Mesendoderm (in vitro differentiated cells): ENCODE measurements at regions not wholly inside any gene's neighbourhood (a gene's known extent, or its start where the extent isn't known, plus 50 kb on each side); places are given as distances from the start of the nearest gene placed in this dataset.

ENCODE experiments used
- DNase-seq: peaks from one replicate; pipeline ENCODE4 v3.0.0; 2013
- H2AK5ac ChIP-seq: 2 replicates; pipeline ENCODE4 v1.6.1; 2013; ENCODE audit warnings: low read length, inconsistent platforms
- H2BK120ac ChIP-seq: 2 replicates; pipeline ENCODE4 v1.6.1; 2013; ENCODE audit warnings: low read depth, mild to moderate bottlenecking, low read length, moderate library complexity, mixed read lengths
- H2BK15ac ChIP-seq: replicated peaks from 2 replicates; pipeline ENCODE4 v1.6.1; 2013; ENCODE audit warnings: low read depth, mild to moderate bottlenecking, moderate library complexity
- H2BK5ac ChIP-seq: 2 replicates; pipeline ENCODE4 v1.6.1; 2013; ENCODE audit warnings: low read length, inconsistent platforms
- H3K18ac ChIP-seq: 2 replicates; pipeline ENCODE4 v1.6.1; 2013; ENCODE audit warnings: mild to moderate bottlenecking, low read length, mixed read lengths
- H3K23ac ChIP-seq: one replicate; pipeline ENCODE4 v1.6.1; 2013; ENCODE audit warnings: low read length
- H3K27ac ChIP-seq: 2 replicates; pipeline ENCODE4 v1.5.1; 2013; ENCODE audit warnings: low read depth, mild to moderate bottlenecking, inconsistent platforms, low read length, moderate library complexity
- H3K27me3 ChIP-seq: 2 replicates; pipeline ENCODE4 v1.6.1; 2013; ENCODE audit warnings: low read length, control low read depth, mild to moderate bottlenecking, inconsistent platforms; ENCODE audit not compliant: insufficient read depth, poor library complexity
- H3K36me3 ChIP-seq: 2 replicates; pipeline ENCODE4 v1.6.1; 2013; ENCODE audit warnings: low read length, inconsistent platforms; ENCODE audit not compliant: control insufficient read depth, insufficient read depth
- H3K4ac ChIP-seq: one replicate; pipeline ENCODE4 v1.6.1; 2013; ENCODE audit warnings: low read depth, mild to moderate bottlenecking, low read length, moderate library complexity
- H3K4me1 ChIP-seq: 2 replicates; pipeline ENCODE4 v1.6.1; 2013; ENCODE audit warnings: low read depth, low read length, inconsistent platforms; ENCODE audit not compliant: control insufficient read depth
- H3K4me2 ChIP-seq: 2 replicates; pipeline ENCODE4 v1.6.1; 2013; ENCODE audit warnings: low read length
- H3K4me3 ChIP-seq: 2 replicates; pipeline ENCODE4 v1.5.1; 2013; ENCODE audit warnings: mild to moderate bottlenecking, low read length
- H3K56ac ChIP-seq: one replicate; pipeline ENCODE4 v1.6.1; 2013; ENCODE audit warnings: low read length
- H3K79me1 ChIP-seq: 2 replicates; pipeline ENCODE4 v1.6.1; 2013; ENCODE audit warnings: low read length, inconsistent platforms
- H3K79me2 ChIP-seq: 2 replicates; pipeline ENCODE4 v1.6.1; 2013; ENCODE audit warnings: mild to moderate bottlenecking, low read length; ENCODE audit not compliant: control insufficient read depth, insufficient read depth
- H3K9ac ChIP-seq: 2 replicates; pipeline ENCODE4 v1.6.1; 2013; ENCODE audit warnings: low read length, inconsistent platforms
- H4K5ac ChIP-seq: one replicate; pipeline ENCODE4 v1.6.1; 2013; ENCODE audit warnings: low read length
- H4K8ac ChIP-seq: one replicate; pipeline ENCODE4 v1.6.1; 2013; ENCODE audit warnings: low read depth, mild to moderate bottlenecking, control low read depth, low read length, moderate library complexity
- WGBS: extraction: QIAGEN DNeasy Blood & Tissue Kit; methylation state at CpG from one replicate; pipeline ENCODE4 v1.1.7; 2013; ENCODE audit warnings: low lambda C conversion rate, missing lambda C conversion rate; ENCODE audit not compliant: insufficient coverage; ENCODE audit errors: extremely low coverage; 5-methylcytosine and 5-hydroxymethylcytosine counted together

DNA sequence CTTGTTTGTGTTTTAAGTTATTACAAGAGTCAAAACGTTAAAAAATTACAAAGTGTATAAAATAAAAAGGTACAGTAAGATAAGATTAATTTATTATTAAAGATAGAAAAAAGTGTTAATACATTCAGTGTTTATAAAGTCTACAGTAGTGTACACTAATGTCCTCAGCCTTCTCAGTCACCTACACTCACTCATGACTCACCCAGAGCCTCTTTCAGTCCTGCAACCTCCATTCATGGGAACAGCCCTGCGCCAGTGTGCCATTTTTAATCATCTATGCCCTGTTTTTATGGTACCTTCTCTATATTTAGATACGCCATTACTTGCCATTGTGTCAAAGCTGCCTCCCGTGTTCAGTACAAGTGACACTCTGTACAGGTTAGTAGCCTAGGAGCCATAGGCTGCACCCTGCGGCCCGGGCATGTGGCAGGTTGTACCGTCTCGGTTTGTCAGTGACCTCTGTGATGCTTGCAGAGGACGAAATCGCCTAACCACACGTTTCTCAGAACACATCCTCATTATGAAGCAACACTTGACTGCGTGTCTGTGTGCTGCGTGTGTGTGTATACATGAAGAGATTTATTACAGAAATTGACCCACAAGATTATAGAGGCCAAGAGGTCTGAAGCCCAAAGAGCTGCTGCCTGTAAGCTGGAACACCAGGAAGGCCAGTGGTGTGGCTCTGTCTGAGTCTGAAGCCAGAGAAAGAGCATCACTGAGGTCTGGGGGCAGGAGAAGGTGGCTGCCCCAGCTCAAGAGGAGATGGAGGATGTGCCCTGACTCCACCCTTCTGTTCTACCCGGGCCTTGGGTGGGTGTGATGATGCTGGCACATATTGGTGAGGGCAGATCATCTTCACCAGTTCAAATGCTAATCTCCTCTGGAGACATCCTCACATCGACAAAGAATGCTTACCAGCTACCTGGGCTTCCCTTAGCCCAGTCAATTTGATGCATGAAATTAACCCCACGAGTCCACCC lies 116.6 kb upstream of the C14orf180 start:
- H3K27ac ChIP-seq: no peak overlapping the region

DNA sequence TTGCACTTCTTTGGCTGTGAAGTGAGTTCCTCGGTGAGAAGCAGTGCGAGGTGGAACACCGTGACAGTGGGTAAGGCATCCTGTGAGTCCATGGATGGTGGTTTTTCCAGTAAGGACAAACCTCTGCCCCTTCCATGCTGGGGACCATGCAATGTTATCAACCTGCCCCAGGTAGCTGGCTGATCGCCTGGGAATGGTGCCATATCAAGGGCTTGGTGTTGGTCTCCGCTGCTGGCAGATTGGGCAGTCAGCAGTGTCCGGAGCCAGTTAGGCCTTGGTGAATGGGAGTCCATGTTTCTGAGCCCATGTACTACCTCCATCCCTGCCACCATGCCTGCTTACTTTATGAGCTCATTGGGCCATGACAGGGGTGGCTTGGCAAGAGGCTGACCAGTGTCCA lies 114.7 kb upstream of the C14orf180 start:
- Histone ChIP-seq H3K4ac (no peak overlapping the region), H4K8ac (no peak overlapping the region), H2BK5ac (no peak overlapping the region), H3K4me1 (no peaks in the 10 kb centered on the region), H3K36me3 (no peaks in the 10 kb centered on the region), H2BK120ac (no peak overlapping the region), H3K4me2 (no peak overlapping the region), H3K79me2 (no peaks in the 10 kb centered on the region), H3K56ac (no peak overlapping the region), H3K9ac (no peak overlapping the region), H3K23ac (no peak overlapping the region), H2AK5ac (no peak overlapping the region), H3K27me3 (peaks cover 11% of the 10 kb centered on the region), H3K18ac (no peak overlapping the region), H3K4me3 (no peak overlapping the region), H4K5ac (no peak overlapping the region), H3K79me1 (no peaks in the 10 kb centered on the region), H2BK15ac (no peak overlapping the region), H3K27ac (no peak overlapping the region)
- DNase-seq: no peak
- no CpG with 5 or more reads among the region's 6 CpGs for WGBS

More for the DNA sequence above, 116.6 kb upstream of the C14orf180 start:
- Histone ChIP-seq H3K18ac (no peak overlapping the region), H3K27me3 (peaks cover 11% of the 10 kb centered on the region), H3K36me3 (no peaks in the 10 kb centered on the region), H4K8ac (no peak overlapping the region), H2BK15ac (no peak overlapping the region), H4K5ac (no peak overlapping the region), H2AK5ac (no peak overlapping the region), H2BK5ac (no peak overlapping the region), H3K4me2 (no peak overlapping the region), H2BK120ac (no peak overlapping the region), H3K4me3 (no peak overlapping the region), H3K4me1 (no peaks in the 10 kb centered on the region), H3K9ac (no peak overlapping the region), H3K23ac (no peak overlapping the region), H3K56ac (no peak overlapping the region), H3K79me1 (no peaks in the 10 kb centered on the region), H3K4ac (no peak overlapping the region), H3K79me2 (no peaks in the 10 kb centered on the region)
- WGBS: 100% methylated on average over 1 of the region's 16 CpGs
- DNase-seq: no peak

DNA sequence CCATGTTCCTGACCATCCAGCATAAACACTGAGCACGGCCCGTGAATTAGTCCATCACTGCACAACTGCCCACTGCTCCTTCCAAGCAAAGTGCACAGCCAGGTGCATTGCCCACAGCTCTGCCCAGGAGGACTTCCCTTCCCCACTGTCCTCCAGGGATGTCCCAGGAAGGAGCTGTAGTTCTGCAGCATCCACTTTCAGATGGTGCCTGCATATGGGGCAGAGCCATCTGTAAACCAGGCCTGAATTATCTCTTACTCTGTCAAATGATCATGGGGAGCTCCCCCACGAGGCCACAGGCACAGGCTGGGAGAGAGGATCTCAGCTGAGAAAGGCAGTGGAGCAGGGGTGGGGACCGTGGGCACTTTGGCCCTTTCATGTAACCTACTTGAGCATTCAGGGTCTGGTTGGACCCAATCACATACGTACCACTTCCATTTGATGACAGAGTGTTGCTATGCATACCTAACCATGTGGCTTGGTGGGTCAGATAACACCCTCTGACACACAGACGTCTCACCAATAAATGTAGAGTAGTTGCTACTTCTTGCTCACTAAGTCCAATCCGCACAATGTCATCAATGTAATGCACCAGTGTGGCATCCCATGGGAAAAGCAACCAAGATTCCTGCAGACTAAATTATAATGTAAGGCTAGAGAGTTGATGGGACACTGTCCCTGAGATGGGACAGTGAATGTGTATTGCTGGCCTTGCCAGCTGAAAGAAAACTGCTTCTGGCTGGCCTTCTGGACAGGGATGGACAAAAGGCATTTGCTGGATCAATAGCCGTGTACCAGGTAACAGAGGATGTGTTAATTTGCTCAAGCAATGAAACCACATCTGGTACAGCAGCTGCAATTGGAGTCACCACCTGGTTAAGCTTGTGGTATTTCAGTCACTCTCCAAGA lies 113.8 kb upstream of the C14orf180 start:
- H3K27me3 ChIP-seq: peaks cover 11% of the 10 kb centered on the region
- no peak overlapping the region for H4K8ac ChIP-seq
- DNase-seq: no peak

DNA sequence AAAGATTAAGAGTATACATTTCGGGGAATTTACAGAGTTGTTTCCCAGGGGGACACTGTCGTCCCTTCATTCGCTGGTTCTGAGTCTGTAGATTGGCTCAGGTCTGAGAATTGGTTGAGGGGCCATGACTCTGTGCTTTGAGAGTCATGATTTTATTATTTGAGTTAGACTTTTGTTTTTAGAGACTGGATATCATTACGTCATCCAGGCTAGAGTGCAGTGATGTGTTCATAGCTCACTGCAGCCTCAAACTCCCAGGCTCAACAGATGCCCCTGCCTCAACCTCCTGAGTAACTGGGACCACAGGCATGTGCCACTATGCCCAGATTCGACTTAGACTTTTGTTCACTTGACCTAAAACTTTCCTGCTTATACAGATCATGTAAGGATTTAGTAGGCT lies 112.3 kb upstream of the C14orf180 start:
- no peak overlapping the region for H2AK5ac ChIP-seq
- H2BK5ac ChIP-seq: no peak overlapping the region
- H3K4me1 ChIP-seq: no peaks in the 10 kb centered on the region
- peaks cover 10% of the 10 kb centered on the region for H3K27me3 ChIP-seq
- no peak overlapping the region for H4K5ac ChIP-seq
- H3K36me3 ChIP-seq: no peaks in the 10 kb centered on the region
- H4K8ac ChIP-seq: no peak overlapping the region
- no peak overlapping the region for H3K4me2 ChIP-seq
- H3K23ac ChIP-seq: no peak overlapping the region
- WGBS: no CpG with 5 or more reads among the region's 5 CpGs
- no peak overlapping the region for H3K18ac ChIP-seq
- H2BK15ac ChIP-seq: no peak overlapping the region
- no peak overlapping the region for H3K27ac ChIP-seq
- no peak for DNase-seq
- H3K79me1 ChIP-seq: no peaks in the 10 kb centered on the region
- H3K4me3 ChIP-seq: no peak overlapping the region
- H3K56ac ChIP-seq: no peak overlapping the region
- no peak overlapping the region for H2BK120ac ChIP-seq
- no peaks in the 10 kb centered on the region for H3K79me2 ChIP-seq
- H3K4ac ChIP-seq: no peak overlapping the region
- no peak overlapping the region for H3K9ac ChIP-seq

More for the DNA sequence above, 113.8 kb upstream of the C14orf180 start:
- Histone ChIP-seq H3K9ac (no peak overlapping the region), H3K23ac (no peak overlapping the region), H3K79me1 (no peaks in the 10 kb centered on the region), H2BK5ac (no peak overlapping the region), H3K4me3 (no peak overlapping the region), H3K4me2 (no peak overlapping the region), H4K5ac (no peak overlapping the region), H3K4ac (no peak overlapping the region), H2AK5ac (no peak overlapping the region), H3K36me3 (no peaks in the 10 kb centered on the region), H3K79me2 (no peaks in the 10 kb centered on the region), H3K18ac (no peak overlapping the region), H3K4me1 (no peaks in the 10 kb centered on the region), H2BK120ac (no peak overlapping the region), H3K27ac (no peak overlapping the region), H2BK15ac (no peak overlapping the region), H3K56ac (no peak overlapping the region)
- WGBS: no CpG with 5 or more reads among the region's 8 CpGs

DNA sequence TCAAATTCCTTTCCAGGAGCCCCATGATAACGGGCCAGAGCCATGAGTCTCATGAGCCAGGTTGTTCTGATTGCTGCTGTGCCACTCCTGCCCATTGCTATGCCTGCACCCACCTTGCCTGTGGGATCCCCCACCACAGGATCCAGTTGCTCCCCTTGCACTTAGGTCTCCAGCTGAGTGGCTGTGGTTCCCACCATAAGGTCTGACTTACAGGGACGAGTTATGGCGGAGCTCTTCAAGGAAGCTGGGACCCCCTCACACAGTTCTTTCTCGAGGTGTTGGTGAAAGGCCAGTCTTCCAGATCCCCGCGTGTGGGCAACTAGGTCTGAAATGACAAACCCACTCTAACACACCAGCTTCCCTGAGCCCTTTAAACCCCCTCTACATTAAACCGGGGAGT lies 111.9 kb upstream of the C14orf180 start:
- Histone ChIP-seq H4K5ac (no peak overlapping the region), H3K36me3 (no peaks in the 10 kb centered on the region), H3K4me3 (no peak overlapping the region), H2BK15ac (no peak overlapping the region), H2BK5ac (no peak overlapping the region), H3K4me2 (no peak overlapping the region), H3K4ac (no peak overlapping the region), H3K18ac (no peak overlapping the region), H3K79me1 (no peaks in the 10 kb centered on the region), H2AK5ac (no peak overlapping the region), H3K56ac (no peak overlapping the region), H4K8ac (no peak overlapping the region), H3K23ac (no peak overlapping the region), H3K27ac (no peak overlapping the region), H3K4me1 (no peaks in the 10 kb centered on the region), H3K9ac (no peak overlapping the region), H3K79me2 (no peaks in the 10 kb centered on the region), H3K27me3 (peaks cover 8% of the 10 kb centered on the region), H2BK120ac (no peak overlapping the region)
- no peak for DNase-seq
- WGBS: no CpG with 5 or more reads among the region's 7 CpGs
